ENCODE measurements at regions not wholly inside any gene's neighbourhood (a gene's known extent, or its start where the extent isn't known, plus 50 kb on each side); places are given as distances from the start of the nearest gene placed in this dataset.

DNA sequence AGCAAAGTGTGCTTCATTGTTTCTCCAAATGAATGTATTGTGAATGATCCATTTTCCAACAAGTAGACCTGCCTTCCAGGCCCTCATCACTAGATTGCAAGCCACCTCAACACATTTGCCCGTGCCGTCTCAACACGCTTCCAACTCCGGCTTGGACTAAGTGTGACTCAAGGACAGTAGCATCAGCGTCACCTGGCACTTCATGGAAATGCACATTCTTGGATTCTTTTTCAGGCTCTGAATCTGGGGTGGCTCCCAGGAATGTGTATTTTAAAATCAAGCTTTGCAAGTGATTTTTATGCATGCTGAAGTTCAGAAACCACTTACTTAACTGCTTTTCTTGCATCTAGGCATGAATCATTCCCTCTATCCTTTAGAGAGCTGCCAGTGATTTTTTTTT, 129.6 kb upstream of the EEF1E1 start:
- TF ChIP-seq, protein P1, sequence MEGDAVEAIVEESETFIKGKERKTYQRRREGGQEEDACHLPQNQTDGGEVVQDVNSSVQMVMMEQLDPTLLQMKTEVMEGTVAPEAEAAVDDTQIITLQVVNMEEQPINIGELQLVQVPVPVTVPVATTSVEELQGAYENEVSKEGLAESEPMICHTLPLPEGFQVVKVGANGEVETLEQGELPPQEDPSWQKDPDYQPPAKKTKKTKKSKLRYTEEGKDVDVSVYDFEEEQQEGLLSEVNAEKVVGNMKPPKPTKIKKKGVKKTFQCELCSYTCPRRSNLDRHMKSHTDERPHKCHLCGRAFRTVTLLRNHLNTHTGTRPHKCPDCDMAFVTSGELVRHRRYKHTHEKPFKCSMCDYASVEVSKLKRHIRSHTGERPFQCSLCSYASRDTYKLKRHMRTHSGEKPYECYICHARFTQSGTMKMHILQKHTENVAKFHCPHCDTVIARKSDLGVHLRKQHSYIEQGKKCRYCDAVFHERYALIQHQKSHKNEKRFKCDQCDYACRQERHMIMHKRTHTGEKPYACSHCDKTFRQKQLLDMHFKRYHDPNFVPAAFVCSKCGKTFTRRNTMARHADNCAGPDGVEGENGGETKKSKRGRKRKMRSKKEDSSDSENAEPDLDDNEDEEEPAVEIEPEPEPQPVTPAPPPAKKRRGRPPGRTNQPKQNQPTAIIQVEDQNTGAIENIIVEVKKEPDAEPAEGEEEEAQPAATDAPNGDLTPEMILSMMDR (IDR thresholded peaks at IDR 0.05) = no peak
- TF ChIP-seq EZH2phosphoT487 (IDR thresholded peaks at IDR 0.05) = no peak
- no peak for TF ChIP-seq EZH2 (IDR thresholded peaks at IDR 0.05)

Measured in neural progenitor cell (in vitro differentiated cells).